ENCODE measurements at regions not wholly inside any gene's neighbourhood (a gene's known extent, or its start where the extent isn't known, plus 50 kb on each side); places are given as distances from the start of the nearest gene placed in this dataset.

GRCh38 chr9:105873801-105874200 lies 179.5 kb downstream of the TMEM38B start:
- no peak overlapping the region for H3K4me3 Mint-ChIP-seq (ENCODE audit: low read depth, unreplicated experiment)
- no TSS peak for BruUV-seq (replicated peaks)
- H3K36me3 Mint-ChIP-seq (ENCODE audit: insufficient read depth, unreplicated experiment): no peaks in the 10 kb centered on the region
- no peaks in the 10 kb centered on the region for H3K27me3 Mint-ChIP-seq (ENCODE audit: unreplicated experiment)
- H3K4me1 Mint-ChIP-seq (ENCODE audit: low read depth, unreplicated experiment): no peaks in the 10 kb centered on the region
- H3K27ac Mint-ChIP-seq (ENCODE audit: unreplicated experiment): no peak overlapping the region
- no peaks in the 10 kb centered on the region for H3K9me3 Mint-ChIP-seq (ENCODE audit: low read depth, unreplicated experiment)
- TF ChIP-seq CTCF (IDR thresholded peaks at IDR 0.05; ENCODE audit: unreplicated experiment): no peak
- intact Hi-C loops (cut with micrococcal nuclease; ENCODE audit: unreplicated experiment): no loop called here
- no peak for DNase-seq
- CTCF ChIA-PET: no interaction called here

GRCh38 chr9:105877721-105878120 lies 183.4 kb downstream of the TMEM38B start:
- Mint-ChIP-seq H3K9me3 (ENCODE audit: low read depth, unreplicated experiment) (no peaks in the 10 kb centered on the region), H3K27ac (ENCODE audit: unreplicated experiment) (no peak overlapping the region), H3K4me3 (ENCODE audit: low read depth, unreplicated experiment) (no peak overlapping the region), H3K27me3 (ENCODE audit: unreplicated experiment) (peaks cover under 1% of the 10 kb centered on the region), H3K36me3 (ENCODE audit: insufficient read depth, unreplicated experiment) (no peaks in the 10 kb centered on the region), H3K4me1 (ENCODE audit: low read depth, unreplicated experiment) (no peaks in the 10 kb centered on the region)
- TF ChIP-seq CTCF (IDR thresholded peaks at IDR 0.05; ENCODE audit: unreplicated experiment): no peak
- no peak for DNase-seq
- CTCF ChIA-PET: no interaction called here
- BruUV-seq (replicated peaks): no TSS peak
- intact Hi-C loops (cut with micrococcal nuclease; ENCODE audit: unreplicated experiment): no loop called here

- no peak overlapping the region for H3K4me3 Mint-ChIP-seq (ENCODE audit: low read depth, unreplicated experiment)
- H3K27me3 Mint-ChIP-seq (ENCODE audit: unreplicated experiment): peaks cover 14% of the 10 kb centered on the region
- TF ChIP-seq CTCF (IDR thresholded peaks at IDR 0.05; ENCODE audit: unreplicated experiment): no peak
- BruUV-seq (replicated peaks): no TSS peak
- H3K36me3 Mint-ChIP-seq (ENCODE audit: insufficient read depth, unreplicated experiment): no peaks in the 10 kb centered on the region
- H3K9me3 Mint-ChIP-seq (ENCODE audit: low read depth, unreplicated experiment): no peaks in the 10 kb centered on the region
- CTCF ChIA-PET: no interaction called here
- DNase-seq: no peak
- H3K4me1 Mint-ChIP-seq (ENCODE audit: low read depth, unreplicated experiment): no peaks in the 10 kb centered on the region
- H3K27ac Mint-ChIP-seq (ENCODE audit: unreplicated experiment): no peak overlapping the region
- intact Hi-C loops (cut with micrococcal nuclease; ENCODE audit: unreplicated experiment): no loop called here
Observed at GRCh38 chr9:105879181-105879580, 184.8 kb downstream of the TMEM38B start.

GRCh38 chr9:105880517-105880916 lies 186.2 kb downstream of the TMEM38B start:
- Mint-ChIP-seq H3K9me3 (ENCODE audit: low read depth, unreplicated experiment) (no peaks in the 10 kb centered on the region), H3K36me3 (ENCODE audit: insufficient read depth, unreplicated experiment) (no peaks in the 10 kb centered on the region), H3K4me3 (ENCODE audit: low read depth, unreplicated experiment) (no peak overlapping the region), H3K27ac (ENCODE audit: unreplicated experiment) (no peak overlapping the region), H3K27me3 (ENCODE audit: unreplicated experiment) (peaks cover 14% of the 10 kb centered on the region), H3K4me1 (ENCODE audit: low read depth, unreplicated experiment) (no peaks in the 10 kb centered on the region)
- no peak for DNase-seq
- CTCF ChIA-PET: no interaction called here
- no peak for TF ChIP-seq CTCF (IDR thresholded peaks at IDR 0.05; ENCODE audit: unreplicated experiment)
- intact Hi-C loops (cut with micrococcal nuclease; ENCODE audit: unreplicated experiment): loop anchor here (2.0 kb wide), 1 partner anchor 272 kb away; no protein-coding TSS in a partner anchor
- BruUV-seq (replicated peaks): no TSS peak
